Tibial nerve (tissue), 4 donors: ENCODE measurements at regions not wholly inside any gene's neighbourhood (a gene's known extent, or its start where the extent isn't known, plus 50 kb on each side); places are given as distances from the start of the nearest gene placed in this dataset.
A peak's percentile ranks its signal among the peaks of the same experiment; 100 is the strongest.

Source experiments
- DNase-seq, 2 donors: peaks; one replicate each; pipeline ENCODE4 v3.0.0-alpha.2; 2019; ENCODE audit warnings: low spot score in 2 of 2
- H3K27ac ChIP-seq, 4 donors: fragments of 200-600 bp; sonication (generic) in 3 of 4; one replicate each; pipeline ENCODE4 v1.5.1; 2017 to 2019; ENCODE audit warnings: mild to moderate bottlenecking in 1 of 4
- H3K27me3 ChIP-seq, 2 donors: fragments of 200-600 bp; sonication (generic) in 1 of 2; one replicate each; pipeline versions ENCODE4 v1.5.1 to v1.6.0; 2017 to 2019
- H3K36me3 ChIP-seq, 3 donors: fragments of 200-600 bp; sonication (generic); one replicate each; pipeline ENCODE4 v1.5.1; 2018 to 2019
- H3K4me1 ChIP-seq, 4 donors: fragments of 200-600 bp; sonication (generic) in 3 of 4; one replicate each; pipeline ENCODE4 v1.5.1; 2017 to 2019
- H3K4me3 ChIP-seq, 4 donors: fragments of 200-600 bp; sonication (generic) in 3 of 4; one replicate each; pipeline ENCODE4 v1.5.1; 2017 to 2019; ENCODE audit warnings: mild to moderate bottlenecking in 1 of 4, moderate library complexity in 1 of 4
- H3K9me3 ChIP-seq, 4 donors: fragments of 200-600 bp; sonication (generic) in 3 of 4; one replicate each; pipeline ENCODE4 v1.5.1; 2017 to 2019
- EP300 ChIP-seq, 2 donors: sonication (generic); formaldehyde crosslinking; IDR thresholded peaks; one replicate each; pipeline ENCODE4 v1.6.1; 2017; ENCODE audit warnings: antibody characterized with exemption in 2 of 2, mild to moderate bottlenecking in 1 of 2
- POLR2A ChIP-seq, 2 donors: fragments of 450-650 bp; IDR thresholded peaks; one replicate each; pipeline ENCODE4 v1.6.1; 2017; ENCODE audit warnings: antibody characterized with exemption in 2 of 2, mild to moderate bottlenecking in 2 of 2, moderate library complexity in 2 of 2
- WGBS, 2 donors: methylation state at CpG; one replicate each; pipeline ENCODE4 v1.1.5; 2018; 5-methylcytosine and 5-hydroxymethylcytosine counted together
- TF ChIP-seq, protein P1 (sequence below), 5 experiments: fragments of 200-600 bp in 3 of 5; fragments of 450-650 bp in 2 of 5; sonication (generic) in 3 of 5; IDR thresholded peaks; one replicate each; pipeline ENCODE4 v1.5.1; 2016 to 2019; ENCODE audit warnings: antibody characterized with exemption in 5 of 5, mild to moderate bottlenecking in 3 of 5, moderate library complexity in 2 of 5

DNA sequence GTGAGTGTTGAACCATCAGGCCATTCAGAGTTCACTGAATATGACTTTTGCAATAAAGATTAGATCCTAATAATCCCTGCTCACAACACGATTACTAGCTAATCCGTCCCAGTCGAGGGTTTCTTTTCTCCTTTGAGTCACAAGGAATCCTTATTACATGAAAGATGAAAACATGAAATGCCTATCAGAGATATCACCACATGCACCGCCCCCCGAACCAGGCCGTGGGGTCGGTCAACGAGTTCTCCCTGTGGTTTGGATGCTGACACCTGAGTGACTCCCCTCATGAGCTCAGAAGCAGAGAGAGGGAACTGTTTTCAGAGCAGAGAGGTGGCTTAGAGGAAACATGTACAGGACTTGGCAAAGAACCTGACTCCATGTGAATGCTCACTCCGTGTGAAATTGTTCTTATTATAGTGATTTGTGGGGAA is 263.3 kb downstream of the ETS1 start:
- WGBS, 2 donors: 83 to 86% methylated on average over 9 of the region's 9 CpGs
- H3K4me1 ChIP-seq: no peaks in the 10 kb centered on the region
- no peak overlapping the region for H3K4me3 ChIP-seq
- TF ChIP-seq, protein P1, sequence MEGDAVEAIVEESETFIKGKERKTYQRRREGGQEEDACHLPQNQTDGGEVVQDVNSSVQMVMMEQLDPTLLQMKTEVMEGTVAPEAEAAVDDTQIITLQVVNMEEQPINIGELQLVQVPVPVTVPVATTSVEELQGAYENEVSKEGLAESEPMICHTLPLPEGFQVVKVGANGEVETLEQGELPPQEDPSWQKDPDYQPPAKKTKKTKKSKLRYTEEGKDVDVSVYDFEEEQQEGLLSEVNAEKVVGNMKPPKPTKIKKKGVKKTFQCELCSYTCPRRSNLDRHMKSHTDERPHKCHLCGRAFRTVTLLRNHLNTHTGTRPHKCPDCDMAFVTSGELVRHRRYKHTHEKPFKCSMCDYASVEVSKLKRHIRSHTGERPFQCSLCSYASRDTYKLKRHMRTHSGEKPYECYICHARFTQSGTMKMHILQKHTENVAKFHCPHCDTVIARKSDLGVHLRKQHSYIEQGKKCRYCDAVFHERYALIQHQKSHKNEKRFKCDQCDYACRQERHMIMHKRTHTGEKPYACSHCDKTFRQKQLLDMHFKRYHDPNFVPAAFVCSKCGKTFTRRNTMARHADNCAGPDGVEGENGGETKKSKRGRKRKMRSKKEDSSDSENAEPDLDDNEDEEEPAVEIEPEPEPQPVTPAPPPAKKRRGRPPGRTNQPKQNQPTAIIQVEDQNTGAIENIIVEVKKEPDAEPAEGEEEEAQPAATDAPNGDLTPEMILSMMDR (IDR thresholded peaks at IDR 0.05): no peak
- no peak for TF ChIP-seq POLR2A (IDR thresholded peaks at IDR 0.05)
- no peak for TF ChIP-seq EP300 (IDR thresholded peaks at IDR 0.05)
- peak overlapping the region in 1 of 4 donors; percentile 21 for H3K27ac ChIP-seq
- H3K36me3 ChIP-seq: no peaks in the 10 kb centered on the region
- no peak for DNase-seq
- H3K9me3 ChIP-seq: no peaks in the 10 kb centered on the region
- no peaks in the 10 kb centered on the region for H3K27me3 ChIP-seq

DNA sequence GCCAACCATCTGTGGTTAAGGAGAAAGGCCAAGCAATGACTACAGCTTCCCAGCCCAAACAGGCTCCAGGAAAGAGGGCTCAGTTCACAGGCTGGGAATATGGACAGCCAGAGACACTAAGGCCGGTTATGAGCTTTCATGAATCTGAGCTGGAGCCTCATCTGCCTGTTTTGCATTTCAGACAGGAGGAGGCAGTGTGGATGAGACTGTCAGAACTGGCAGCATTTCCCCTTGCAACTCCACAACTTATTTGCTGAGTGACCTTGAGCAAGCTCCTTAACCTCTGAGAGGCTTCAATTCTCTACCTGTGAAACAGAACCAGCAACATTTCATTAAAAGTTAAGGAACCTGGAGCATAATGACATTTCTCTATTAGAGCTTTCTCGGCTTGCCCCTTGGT is 264.0 kb downstream of the ETS1 start:
- no peak for DNase-seq
- Histone ChIP-seq H3K9me3 (no peaks in the 10 kb centered on the region), H3K4me1 (no peaks in the 10 kb centered on the region), H3K27ac (no peak overlapping the region), H3K36me3 (no peaks in the 10 kb centered on the region), H3K27me3 (no peaks in the 10 kb centered on the region), H3K4me3 (no peak overlapping the region)
- TF ChIP-seq EP300 (IDR thresholded peaks at IDR 0.05) (no peak), POLR2A (IDR thresholded peaks at IDR 0.05) (no peak)
- TF ChIP-seq, protein P1 (IDR thresholded peaks at IDR 0.05): no peak
- WGBS, 2 donors: 71 to 87% methylated on average over 2 of the region's 2 CpGs

DNA sequence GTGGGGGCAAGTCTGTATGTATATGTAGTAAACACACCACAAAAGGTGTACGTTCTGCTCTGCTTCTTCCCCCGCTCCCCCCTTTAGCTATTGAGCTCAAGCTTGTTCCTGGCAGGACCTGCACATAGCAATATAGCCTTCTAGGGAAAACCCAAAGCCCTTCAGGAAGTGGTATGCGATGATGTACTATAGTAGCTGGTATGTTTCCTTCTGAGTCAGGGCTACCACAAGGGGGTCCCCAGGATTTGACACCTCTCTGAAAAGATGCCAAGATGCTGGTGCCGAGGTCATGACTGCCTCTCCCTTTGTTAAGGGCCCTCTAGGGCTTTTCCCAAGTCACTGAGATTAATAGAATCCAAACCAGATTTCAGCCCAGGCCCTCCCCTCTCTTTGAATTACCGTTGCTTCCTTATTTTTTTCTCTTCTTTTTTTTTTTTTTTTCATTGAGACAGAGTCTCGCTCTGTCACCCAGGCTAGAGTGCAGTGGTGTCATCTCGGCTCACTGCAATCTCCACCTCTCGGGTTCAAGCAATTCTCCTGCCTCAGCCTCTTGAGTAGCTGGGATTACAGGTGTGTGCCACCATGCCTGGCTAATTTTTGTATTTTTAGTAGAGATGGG is 268.4 kb downstream of the ETS1 start:
- Histone ChIP-seq H3K4me1 (no peaks in the 10 kb centered on the region), H3K9me3 (peaks cover 0 to 10% (median 0%) of the 10 kb centered on the region in 4 donors), H3K27me3 (no peaks in the 10 kb centered on the region), H3K4me3 (no peak overlapping the region), H3K36me3 (no peaks in the 10 kb centered on the region), H3K27ac (no peak overlapping the region)
- no peak for DNase-seq
- TF ChIP-seq POLR2A (IDR thresholded peaks at IDR 0.05) (no peak), EP300 (IDR thresholded peaks at IDR 0.05) (no peak)
- TF ChIP-seq, protein P1 (IDR thresholded peaks at IDR 0.05): no peak
- WGBS, 2 donors: 68 to 75% methylated on average over 8 of the region's 8 CpGs

DNA sequence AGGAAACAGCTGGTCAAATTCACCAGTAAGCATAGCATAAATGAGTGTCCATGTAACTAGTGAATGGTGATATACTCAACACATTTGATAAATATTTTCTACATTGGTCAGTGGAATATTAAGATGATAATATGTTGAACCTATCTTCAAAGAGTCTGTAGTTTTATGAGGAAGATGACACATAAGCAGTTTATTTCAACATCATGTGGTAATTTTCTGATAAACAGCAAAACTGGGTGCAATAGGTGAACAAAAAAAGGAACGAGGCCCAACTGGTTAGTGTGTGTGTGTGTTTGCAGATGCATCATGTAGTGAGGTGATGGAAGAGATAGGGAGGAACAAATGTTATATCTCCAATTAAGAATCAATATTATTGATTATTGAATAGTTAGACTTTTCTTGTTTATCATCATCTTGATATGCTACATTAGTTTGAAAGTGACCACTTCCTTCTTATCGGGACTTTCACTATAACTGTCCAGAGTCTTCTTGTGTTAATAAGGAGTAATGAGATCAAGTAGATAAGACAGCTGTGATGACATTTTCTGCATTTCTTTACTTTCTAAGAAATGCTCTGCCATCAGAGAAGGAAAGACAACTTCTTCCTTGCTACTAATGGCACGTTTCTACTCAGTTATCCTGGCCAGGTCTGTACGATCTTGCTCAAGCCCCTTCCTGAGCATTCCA is 270.7 kb downstream of the ETS1 start:
- Histone ChIP-seq H3K9me3 (peaks cover 0 to 10% (median 0%) of the 10 kb centered on the region in 4 donors), H3K27ac (no peak overlapping the region), H3K36me3 (no peaks in the 10 kb centered on the region), H3K4me3 (no peak overlapping the region), H3K27me3 (no peaks in the 10 kb centered on the region), H3K4me1 (no peaks in the 10 kb centered on the region)
- DNase-seq: no peak
- TF ChIP-seq, protein P1 (IDR thresholded peaks at IDR 0.05): no peak
- TF ChIP-seq EP300 (IDR thresholded peaks at IDR 0.05) (no peak), POLR2A (IDR thresholded peaks at IDR 0.05) (no peak)
- WGBS, 2 donors: 79 to 80% methylated on average over 4 of the region's 4 CpGs

DNA sequence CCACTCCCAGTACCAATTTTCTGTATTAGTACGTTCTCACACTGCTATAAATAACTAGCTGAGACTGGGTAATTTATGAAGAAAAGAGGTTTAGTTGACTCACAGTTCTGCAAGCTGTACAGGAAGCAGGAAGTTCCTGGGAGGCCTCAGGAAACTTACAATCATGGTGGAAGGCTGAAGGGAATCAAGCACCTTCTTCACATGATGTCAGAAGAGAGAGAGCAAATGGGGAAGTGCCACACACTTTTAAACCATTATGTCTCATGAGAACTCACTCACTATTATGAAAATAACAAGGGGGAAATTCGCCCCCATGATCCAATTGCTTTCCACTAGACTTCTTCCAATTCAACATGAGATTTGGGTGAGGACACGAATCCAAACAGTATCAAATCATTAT is 271.4 kb downstream of the ETS1 start:
- H3K4me3 ChIP-seq: no peak overlapping the region
- H3K27me3 ChIP-seq: no peaks in the 10 kb centered on the region
- no peak for DNase-seq
- no peaks in the 10 kb centered on the region for H3K4me1 ChIP-seq
- peaks cover 0 to 10% (median 0%) of the 10 kb centered on the region in 4 donors for H3K9me3 ChIP-seq
- TF ChIP-seq, protein P1 (IDR thresholded peaks at IDR 0.05): no peak
- TF ChIP-seq EP300 (IDR thresholded peaks at IDR 0.05): no peak
- no peak for TF ChIP-seq POLR2A (IDR thresholded peaks at IDR 0.05)
- no peaks in the 10 kb centered on the region for H3K36me3 ChIP-seq
- WGBS, 2 donors: 85 to 86% methylated on average over 3 of the region's 3 CpGs
- no peak overlapping the region for H3K27ac ChIP-seq
